ENCODE measurements at regions not wholly inside any gene's neighbourhood (a gene's known extent, or its start where the extent isn't known, plus 50 kb on each side); places are given as distances from the start of the nearest gene placed in this dataset.

DNA sequence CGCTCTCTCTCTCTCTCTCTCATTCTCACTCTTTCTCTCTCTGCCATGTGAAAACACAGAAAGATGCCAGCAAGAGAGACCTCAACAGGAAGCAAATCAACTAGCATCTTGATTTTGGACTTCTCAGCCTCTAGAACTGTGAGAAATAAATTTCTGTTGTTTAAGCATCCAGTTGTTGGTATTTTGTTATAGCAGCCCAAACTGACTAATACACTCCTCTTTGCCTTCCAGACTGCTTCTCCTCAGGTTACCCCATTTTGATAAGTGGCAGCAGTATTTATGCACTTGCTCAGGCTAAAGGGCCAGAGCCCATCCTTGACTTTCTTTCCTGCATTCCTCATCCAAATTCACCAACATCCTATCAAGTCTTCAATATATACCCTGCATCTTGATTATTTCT, 76.6 kb upstream of the NANOGP8 start:
- BruUV-seq (replicated peaks): no TSS peak

DNA sequence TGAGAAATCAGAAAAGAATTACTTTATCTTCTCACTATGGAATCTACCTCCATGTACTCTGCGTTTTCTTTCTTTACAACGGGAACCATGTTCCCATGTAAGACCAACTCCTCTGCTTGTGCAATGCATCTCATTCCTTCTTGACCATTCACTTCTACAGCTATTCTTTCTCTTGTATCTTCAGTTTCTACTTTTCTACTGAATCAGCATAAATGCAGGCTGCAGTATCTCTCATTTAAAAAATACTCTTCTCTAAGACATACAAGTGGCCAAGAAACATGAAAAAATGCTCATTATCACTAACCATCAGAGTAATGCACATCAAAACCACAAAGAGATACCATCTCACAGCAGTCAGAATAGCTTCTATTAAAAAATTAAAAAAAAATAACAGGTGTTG, 74.1 kb upstream of the NANOGP8 start:
- no peak overlapping the region for H3K27ac ChIP-seq (ENCODE audit: extremely low read depth, low read depth, low read length)

More for the DNA sequence above, 76.6 kb upstream of the NANOGP8 start:
- Histone ChIP-seq H3K36me3 (ENCODE audit: control insufficient read depth, insufficient read depth, low read length) (no peaks in the 10 kb centered on the region), H3K79me2 (ENCODE audit: control insufficient read depth, insufficient read depth, low read length) (no peaks in the 10 kb centered on the region), H2AFZ (ENCODE audit: low read depth, low read length) (no peak overlapping the region), H3K4me3 (no peak overlapping the region), H3K9me3 (replicated peaks; ENCODE audit: control insufficient read depth, insufficient read depth, low read depth, low read length) (no peaks in the 10 kb centered on the region), H3K4me1 (replicated peaks in 1 of 2; ENCODE audit: control insufficient read depth in 2 of 2, insufficient read depth in 2 of 2, low read length in 2 of 2) (peaks cover 3 to 8% of the 10 kb centered on the region in 2 experiments; a peak in 3 of 5 replicates), H4K20me1 (replicated peaks; ENCODE audit: control insufficient read depth, insufficient read depth, low read length) (no peaks in the 10 kb centered on the region), H3K27me3 (ENCODE audit: control insufficient read depth in 2 of 2, insufficient read depth in 2 of 2, low read length in 2 of 2) (no peaks in the 10 kb centered on the region), H3K4me2 (ENCODE audit: insufficient read depth, low read length) (no peak overlapping the region), H3K9me1 (ENCODE audit: control insufficient read depth, insufficient read depth, low read length) (no peaks in the 10 kb centered on the region), H3K9ac (ENCODE audit: insufficient read depth in 1 of 2, low read depth in 2 of 2, low read length in 2 of 2) (no peak overlapping the region), H3K27ac (ENCODE audit: extremely low read depth, low read depth, low read length) (no peak overlapping the region)
- CTCF ChIA-PET (ENCODE audit: low intra/inter-chr PET ratio): no interaction called here
- in situ Hi-C loops (cut with MboI): no loop called here
- FAIRE-seq (no peak), DNase-seq (ENCODE audit: extremely low read depth in 1 of 4, low spot score in 3 of 4) (no peak), ATAC-seq (no peak)
- WGBS (ENCODE audit: insufficient coverage, low coverage, missing lambda C conversion rate): no CpG with 5 or more reads among the region's 1 CpG
- intact Hi-C loops (cut with micrococcal nuclease): no loop called here
- peak; percentile 95 for TF ChIP-seq ZNF12 (CRISPR knock-in tag; IDR thresholded peaks at IDR 0.05)
- no peak for TF ChIP-seq TEAD1 (CRISPR knock-in tag; IDR thresholded peaks at IDR 0.05)
- POLR2A ChIA-PET: no interaction called here

More for the DNA sequence above, 74.1 kb upstream of the NANOGP8 start:
- no peaks in the 10 kb centered on the region for H3K9me1 ChIP-seq (ENCODE audit: control insufficient read depth, insufficient read depth, low read length)
- peaks cover 0 to 2% of the 10 kb centered on the region in 2 experiments; a peak in 1 of 5 replicates for H3K4me1 ChIP-seq (replicated peaks in 1 of 2; ENCODE audit: control insufficient read depth in 2 of 2, insufficient read depth in 2 of 2, low read length in 2 of 2)
- H2AFZ ChIP-seq (ENCODE audit: low read depth, low read length): peak overlapping the region; percentile 29; the same call in 1 of the 2 replicates
- intact Hi-C loops (cut with micrococcal nuclease): no loop called here
- ATAC-seq (no peak), FAIRE-seq (no peak), DNase-seq (ENCODE audit: extremely low read depth in 1 of 4, low spot score in 3 of 4) (no peak)
- H3K4me2 ChIP-seq (ENCODE audit: insufficient read depth, low read length): no peak overlapping the region
- in situ Hi-C loops (cut with MboI): no loop called here
- BruUV-seq (replicated peaks): no TSS peak
- H3K27me3 ChIP-seq (ENCODE audit: control insufficient read depth in 2 of 2, insufficient read depth in 2 of 2, low read length in 2 of 2): no peaks in the 10 kb centered on the region
- no peaks in the 10 kb centered on the region for H3K9me3 ChIP-seq (replicated peaks; ENCODE audit: control insufficient read depth, insufficient read depth, low read depth, low read length)
- H3K9ac ChIP-seq (ENCODE audit: insufficient read depth in 1 of 2, low read depth in 2 of 2, low read length in 2 of 2): no peak overlapping the region
- 85% methylated on average over 2 of the region's 2 CpGs for WGBS (ENCODE audit: insufficient coverage, low coverage, missing lambda C conversion rate)
- H3K4me3 ChIP-seq: no peak overlapping the region
- TF ChIP-seq, protein P1, sequence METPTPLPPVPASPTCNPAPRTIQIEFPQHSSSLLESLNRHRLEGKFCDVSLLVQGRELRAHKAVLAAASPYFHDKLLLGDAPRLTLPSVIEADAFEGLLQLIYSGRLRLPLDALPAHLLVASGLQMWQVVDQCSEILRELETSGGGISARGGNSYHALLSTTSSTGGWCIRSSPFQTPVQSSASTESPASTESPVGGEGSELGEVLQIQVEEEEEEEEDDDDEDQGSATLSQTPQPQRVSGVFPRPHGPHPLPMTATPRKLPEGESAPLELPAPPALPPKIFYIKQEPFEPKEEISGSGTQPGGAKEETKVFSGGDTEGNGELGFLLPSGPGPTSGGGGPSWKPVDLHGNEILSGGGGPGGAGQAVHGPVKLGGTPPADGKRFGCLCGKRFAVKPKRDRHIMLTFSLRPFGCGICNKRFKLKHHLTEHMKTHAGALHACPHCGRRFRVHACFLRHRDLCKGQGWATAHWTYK (CRISPR knock-in tag; IDR thresholded peaks at IDR 0.05): no peak
- TF ChIP-seq C11orf30 (IDR thresholded peaks at IDR 0.05; ENCODE audit: low read depth): peak; percentile 86
- peak; percentile 94 for TF ChIP-seq ZNF316 (IDR thresholded peaks at IDR 0.05)
- peak; percentile 79 for TF ChIP-seq MAFG (tag; conservative IDR thresholded peaks at IDR 0.05)
- no peak for TF ChIP-seq FOXM1 (IDR thresholded peaks at IDR 0.05; ENCODE audit: low read depth)
- TF ChIP-seq FOXM1 (CRISPR knock-in tag; IDR thresholded peaks at IDR 0.05; ENCODE audit: low read depth): no peak
- TF ChIP-seq ZKSCAN8 (CRISPR knock-in tag; IDR thresholded peaks at IDR 0.05): no peak
- TF ChIP-seq MAFK (IDR thresholded peaks at IDR 0.05; ENCODE audit: low read length): peak; percentile 67
- no peak for TF ChIP-seq ZNF766 (CRISPR knock-in tag; conservative IDR thresholded peaks at IDR 0.05)
- TF ChIP-seq MAFF (IDR thresholded peaks at IDR 0.05; ENCODE audit: low read length): peak; percentile 84
- POLR2A ChIA-PET: interaction anchor here (1.2 kb wide), 1 partner anchor 18 kb away, joined by 3 read pairs; no protein-coding TSS in a partner anchor
- H3K36me3 ChIP-seq (ENCODE audit: control insufficient read depth, insufficient read depth, low read length): no peaks in the 10 kb centered on the region
- CTCF ChIA-PET (ENCODE audit: low intra/inter-chr PET ratio): no interaction called here
- no peaks in the 10 kb centered on the region for H4K20me1 ChIP-seq (replicated peaks; ENCODE audit: control insufficient read depth, insufficient read depth, low read length)
- no peaks in the 10 kb centered on the region for H3K79me2 ChIP-seq (ENCODE audit: control insufficient read depth, insufficient read depth, low read length)
